H9 (cell line): ENCODE measurements at regions not wholly inside any gene's neighbourhood (a gene's known extent, or its start where the extent isn't known, plus 50 kb on each side); places are given as distances from the start of the nearest gene placed in this dataset.

Experiments
- DNase-seq: peaks from one replicate; pipeline ENCODE4 v3.0.0-alpha.2; 2017
- H2AFZ ChIP-seq: one replicate; pipeline ENCODE4 v1.6.1; 2013; ENCODE audit warnings: mild to moderate bottlenecking, low read length, control low read depth, moderate library complexity
- H2AK5ac ChIP-seq: 2 replicates; pipeline ENCODE4 v1.6.1; 2013; ENCODE audit warnings: low read length, control low read depth, mixed read lengths; ENCODE audit not compliant: insufficient read length
- H2BK120ac ChIP-seq: one replicate; pipeline ENCODE4 v1.6.1; 2013; ENCODE audit warnings: low read depth, mild to moderate bottlenecking, low read length, control low read depth, inconsistent platforms; ENCODE audit not compliant: poor library complexity, severe bottlenecking
- H2BK12ac ChIP-seq: 2 replicates; pipeline ENCODE4 v1.6.1; 2013; ENCODE audit warnings: low read length, control low read depth, mixed read lengths, low read depth; ENCODE audit not compliant: insufficient read length
- H2BK15ac ChIP-seq: 2 replicates; pipeline ENCODE4 v1.6.1; 2013; ENCODE audit warnings: low read depth, low read length, control low read depth
- H2BK20ac ChIP-seq: one replicate; pipeline ENCODE4 v1.6.1; 2013; ENCODE audit warnings: low read depth, mild to moderate bottlenecking, low read length, control low read depth, inconsistent platforms; ENCODE audit not compliant: poor library complexity, severe bottlenecking
- H2BK5ac ChIP-seq: 2 replicates; pipeline ENCODE4 v1.6.1; 2013; ENCODE audit warnings: low read length, control low read depth, mixed read lengths; ENCODE audit not compliant: insufficient read length
- H3K14ac ChIP-seq: 2 replicates; pipeline ENCODE4 v1.6.1; 2013; ENCODE audit warnings: low read length, control low read depth; ENCODE audit not compliant: insufficient read depth
- H3K18ac ChIP-seq: 2 replicates; pipeline ENCODE4 v1.6.1; 2013; ENCODE audit warnings: low read depth, mild to moderate bottlenecking, mixed read lengths, low read length, control low read depth; ENCODE audit not compliant: insufficient read length
- H3K23ac ChIP-seq: 2 replicates; pipeline ENCODE4 v1.6.1; 2013; ENCODE audit warnings: low read length, control low read depth, mixed read lengths, low read depth; ENCODE audit not compliant: insufficient read length
- H3K23me2 ChIP-seq: 2 replicates; pipeline ENCODE4 v1.6.1; 2013; ENCODE audit warnings: low read depth, mild to moderate bottlenecking, mixed read lengths, low read length, control low read depth; ENCODE audit not compliant: insufficient read length, poor library complexity, severe bottlenecking
- H3K27ac ChIP-seq: 2 replicates; pipeline ENCODE4 v1.5.1; 2013; ENCODE audit warnings: low read length, control low read depth, mixed read lengths, low read depth; ENCODE audit not compliant: insufficient read length
- H3K27me3 ChIP-seq: 2 replicates; pipeline ENCODE4 v1.6.1; 2013; ENCODE audit warnings: low read length, control low read depth, inconsistent platforms; ENCODE audit not compliant: insufficient read depth
- H3K4ac ChIP-seq: 2 replicates; pipeline ENCODE4 v1.6.1; 2013; ENCODE audit warnings: low read depth, mild to moderate bottlenecking, control low read depth, inconsistent platforms, low read length, moderate library complexity
- H3K4me1 ChIP-seq: 2 replicates; pipeline ENCODE4 v1.6.1; 2013; ENCODE audit warnings: low read length, control low read depth, inconsistent platforms; ENCODE audit not compliant: insufficient read depth
- H3K4me2 ChIP-seq: 2 replicates; pipeline ENCODE4 v1.6.1; 2013; ENCODE audit warnings: low read length, control low read depth, mixed read lengths; ENCODE audit not compliant: insufficient read length, insufficient read depth
- H3K56ac ChIP-seq: 2 replicates; pipeline ENCODE4 v1.6.1; 2013; ENCODE audit warnings: low read depth, mild to moderate bottlenecking, mixed read lengths, low read length, control low read depth; ENCODE audit not compliant: insufficient read length
- H3K79me1 ChIP-seq: 2 replicates; pipeline ENCODE4 v1.6.1; 2013; ENCODE audit warnings: low read depth, mild to moderate bottlenecking, moderate library complexity, low read length, control low read depth, inconsistent platforms; ENCODE audit not compliant: insufficient read depth, poor library complexity, severe bottlenecking
- H3K79me2 ChIP-seq: 2 replicates; pipeline ENCODE4 v1.6.1; 2013; ENCODE audit warnings: low read length, control low read depth, inconsistent platforms; ENCODE audit not compliant: insufficient read depth
- H3K9ac ChIP-seq: 2 replicates; pipeline ENCODE4 v1.6.1; 2013; ENCODE audit warnings: low read length, control low read depth, mixed read lengths; ENCODE audit not compliant: insufficient read length; ENCODE audit errors: extremely low read depth
- H3K9me3 ChIP-seq: one replicate; pipeline ENCODE4 v1.6.1; 2013; ENCODE audit warnings: low read depth, low read length, inconsistent platforms; ENCODE audit not compliant: control insufficient read depth
- H3T11ph ChIP-seq: one replicate; pipeline ENCODE4 v1.6.1; 2013; ENCODE audit warnings: mild to moderate bottlenecking, low read length, control low read depth, inconsistent platforms
- H4K20me1 ChIP-seq: one replicate; pipeline ENCODE4 v1.6.1; 2013; ENCODE audit not compliant: control insufficient read depth, insufficient read length, insufficient read depth
- H4K5ac ChIP-seq: 2 replicates; pipeline ENCODE4 v1.6.1; 2013; ENCODE audit warnings: low read depth, mild to moderate bottlenecking, mixed read lengths, low read length, control low read depth; ENCODE audit not compliant: insufficient read length
- H4K8ac ChIP-seq: replicated peaks from 2 replicates; pipeline ENCODE4 v1.6.1; 2013; ENCODE audit warnings: low read length, control low read depth, mixed read lengths, low read depth; ENCODE audit not compliant: insufficient read length
- H4K91ac ChIP-seq: 2 replicates; pipeline ENCODE4 v1.6.1; 2013; ENCODE audit warnings: low read depth, mild to moderate bottlenecking, moderate library complexity, mixed read lengths, low read length, control low read depth; ENCODE audit not compliant: insufficient read length
- H3K27ac Mint-ChIP-seq, 3 experiments: 2 replicates in 2 of 3; 3 replicates in 1 of 3; pipeline ENCODE4 v1.8.0; 2020 to 2021; ENCODE audit warnings: mixed read lengths in 3 of 3, mild to moderate bottlenecking in 1 of 3, moderate library complexity in 1 of 3
- H3K27me3 Mint-ChIP-seq: 2 replicates; pipeline ENCODE4 v1.8.0; 2021; ENCODE audit warnings: low read depth, mild to moderate bottlenecking, moderate library complexity, mixed read lengths
- H3K36me3 Mint-ChIP-seq, 3 experiments: 2 replicates in 2 of 3; 3 replicates in 1 of 3; pipeline ENCODE4 v1.8.0; 2020 to 2021; ENCODE audit warnings: low read depth in 3 of 3, mixed read lengths in 3 of 3; ENCODE audit not compliant: insufficient read depth in 1 of 3
- H3K4me1 Mint-ChIP-seq, 2 experiments: 2 replicates each; pipeline ENCODE4 v1.8.0; 2020; ENCODE audit warnings: mixed read lengths in 2 of 2
- H3K4me3 Mint-ChIP-seq, 2 experiments: 2 replicates in 1 of 2; 3 replicates in 1 of 2; pipeline ENCODE4 v1.8.0; 2020 to 2021; ENCODE audit warnings: mild to moderate bottlenecking in 2 of 2, mixed read lengths in 2 of 2, moderate library complexity in 1 of 2
- H3K9me3 Mint-ChIP-seq, 2 experiments: 2 replicates in 1 of 2; 3 replicates in 1 of 2; pipeline ENCODE4 v1.8.0; 2020; ENCODE audit warnings: mild to moderate bottlenecking in 2 of 2, mixed read lengths in 2 of 2, moderate library complexity in 1 of 2
- CTCF ChIP-seq: fragments of 200-600 bp; sonication (generic); conservative IDR thresholded peaks from 3 replicates; pipeline ENCODE4 v1.8.0; 2021; ENCODE audit warnings: antibody characterized with exemption, mild to moderate bottlenecking
- WGBS: extraction: QIAGEN DNeasy Blood & Tissue Kit; methylation state at CpG from one replicate; pipeline ENCODE4 v1.1.7; 2013; ENCODE audit warnings: missing lambda C conversion rate, low lambda C conversion rate, mixed read lengths; ENCODE audit not compliant: insufficient read length; ENCODE audit errors: extremely low coverage; 5-methylcytosine and 5-hydroxymethylcytosine counted together

- no peak overlapping the region for H4K91ac ChIP-seq
- no peaks in the 10 kb centered on the region for H4K20me1 ChIP-seq
- no peak for TF ChIP-seq CTCF
- Mint-ChIP-seq H3K27me3 (no peaks in the 10 kb centered on the region), H3K4me1 (no peaks in the 10 kb centered on the region), H3K27ac (0 out of 7 replicates have a peak overlapping the region, but pooled peaks of 1 of the 3 experiments have one; percentile 5), H3K36me3 (peaks cover 6 to 20% (median 19%) of the 10 kb centered on the region in 3 experiments), H3K4me3 (no peak overlapping the region), H3K9me3 (peaks cover 16 to 19% of the 10 kb centered on the region in 2 experiments)
- H3K23me2 ChIP-seq, result no peaks in the 10 kb centered on the region
- H2BK12ac ChIP-seq, result no peak overlapping the region
- peaks cover 5% of the 10 kb centered on the region for H3K9me3 ChIP-seq
- H2BK120ac ChIP-seq, result no peak overlapping the region
- no peak overlapping the region for H4K5ac ChIP-seq
- no peak overlapping the region for H3K14ac ChIP-seq
- H3K18ac ChIP-seq, result no peak overlapping the region
- H3K56ac ChIP-seq, result no peak overlapping the region
- H3K9ac ChIP-seq, result no peak overlapping the region
- no peak overlapping the region for H3K4ac ChIP-seq
- H3K4me2 ChIP-seq, result no peak overlapping the region
- no peak overlapping the region for H4K8ac ChIP-seq
- no peak overlapping the region for H3T11ph ChIP-seq
- DNase-seq, result no peak
- H2AK5ac ChIP-seq, result no peak overlapping the region
- H2BK15ac ChIP-seq, result no peak overlapping the region
- H3K79me1 ChIP-seq, result no peaks in the 10 kb centered on the region
- no CpG with 5 or more reads among the region's 2 CpGs for WGBS
- no peak overlapping the region for H2BK5ac ChIP-seq
- H3K27me3 ChIP-seq, result no peaks in the 10 kb centered on the region
- H2BK20ac ChIP-seq, result no peak overlapping the region
- H3K4me1 ChIP-seq, result no peaks in the 10 kb centered on the region
- no peak overlapping the region for H3K23ac ChIP-seq
- no peak overlapping the region for H3K27ac ChIP-seq
- no peak overlapping the region for H2AFZ ChIP-seq
- no peaks in the 10 kb centered on the region for H3K79me2 ChIP-seq
These were observed 1419.4 kb upstream of the SPRY2 start for GRCh38 chr13:81760316-81760715.
